HG02759 (cell line): ENCODE measurements at regions not wholly inside any gene's neighbourhood (a gene's known extent, or its start where the extent isn't known, plus 50 kb on each side); places are given as distances from the start of the nearest gene placed in this dataset.
"Not testable (repeated sequence)": the region's sequence is repeated elsewhere in the genome, so short reads cannot be mapped to it uniquely, and the experiment has no call there.

ENCODE experiments used
- ATAC-seq: cut with Tn5 transposase; IDR thresholded peaks from one replicate; pipeline ENCODE4 v1.9.1; 2021; ENCODE audit warnings: mild to moderate bottlenecking, moderate library complexity; ENCODE audit not compliant: unreplicated experiment

- ATAC-seq: no peak
Observed at GRCh38 chr13:30072818-30073186, 222.4 kb upstream of the UBL3 start.

GRCh38 chr13:30071969-30072817 lies 221.8 kb upstream of the UBL3 start:
- no peak for ATAC-seq

GRCh38 chr13:30065181-30065580 lies 214.8 kb upstream of the UBL3 start:
- ATAC-seq: no peak

DNA sequence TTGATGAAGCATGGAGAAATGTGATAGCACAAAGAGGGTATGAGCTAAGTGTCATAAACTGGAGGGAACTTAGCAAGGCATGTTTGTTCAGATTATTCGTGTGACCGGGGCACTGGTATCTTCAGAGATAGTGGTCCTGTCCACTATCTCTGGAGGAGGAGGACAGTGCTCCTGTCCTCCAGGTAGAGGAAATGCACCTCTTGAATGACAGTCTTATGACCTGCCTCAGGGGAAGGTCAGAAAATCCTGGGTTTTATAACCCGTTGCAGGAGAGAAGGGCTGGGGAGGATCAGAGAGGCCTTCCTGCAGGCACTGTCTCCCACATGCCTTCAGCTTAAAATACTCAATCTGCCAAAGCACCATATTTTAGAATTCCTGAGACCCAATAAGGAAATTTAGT lies 213.5 kb upstream of the UBL3 start:
- ATAC-seq: no peak

DNA sequence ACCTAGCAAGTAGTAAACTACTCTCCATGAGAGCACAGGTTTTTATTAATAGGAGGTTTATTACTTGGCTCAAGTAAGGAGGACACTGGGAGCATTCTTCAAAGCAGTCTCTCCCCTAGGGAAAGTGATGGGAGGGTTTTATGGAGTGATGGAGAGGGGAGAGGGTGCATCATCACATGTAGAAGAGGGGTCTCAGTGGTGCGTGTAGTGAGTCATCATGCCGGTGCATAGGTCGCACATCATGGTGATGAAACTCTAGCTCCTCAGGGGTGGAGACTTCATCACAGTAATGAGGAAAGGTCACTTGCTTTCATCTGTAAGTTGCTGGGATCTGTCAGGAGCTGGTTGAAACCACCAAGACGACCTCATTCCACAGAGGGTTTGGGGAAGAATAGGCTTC lies 210.8 kb upstream of the UBL3 start:
- no peak for ATAC-seq

DNA sequence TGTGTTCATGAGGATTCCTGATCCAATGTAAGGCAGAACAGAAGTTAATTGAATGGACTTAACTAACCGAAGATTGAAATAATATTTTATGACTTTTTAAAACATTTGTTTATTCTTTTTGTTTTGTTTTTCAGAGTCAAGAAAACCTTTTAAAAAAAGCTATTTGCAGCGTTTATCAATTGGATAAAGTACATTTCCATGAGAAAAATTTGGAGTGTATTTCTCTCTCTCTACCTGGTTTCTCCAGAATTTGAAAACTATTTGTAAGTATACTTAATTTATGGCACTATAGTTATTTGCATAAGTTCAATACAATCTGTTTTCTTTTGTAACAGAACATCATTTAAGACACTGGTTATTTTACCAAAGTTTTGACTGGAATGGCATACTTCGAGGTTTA lies 208.0 kb upstream of the UBL3 start:
- ATAC-seq: no peak

- ATAC-seq: not testable (repeated sequence)
Observed at GRCh38 chr13:30054546-30054945, 204.1 kb upstream of the UBL3 start.

DNA sequence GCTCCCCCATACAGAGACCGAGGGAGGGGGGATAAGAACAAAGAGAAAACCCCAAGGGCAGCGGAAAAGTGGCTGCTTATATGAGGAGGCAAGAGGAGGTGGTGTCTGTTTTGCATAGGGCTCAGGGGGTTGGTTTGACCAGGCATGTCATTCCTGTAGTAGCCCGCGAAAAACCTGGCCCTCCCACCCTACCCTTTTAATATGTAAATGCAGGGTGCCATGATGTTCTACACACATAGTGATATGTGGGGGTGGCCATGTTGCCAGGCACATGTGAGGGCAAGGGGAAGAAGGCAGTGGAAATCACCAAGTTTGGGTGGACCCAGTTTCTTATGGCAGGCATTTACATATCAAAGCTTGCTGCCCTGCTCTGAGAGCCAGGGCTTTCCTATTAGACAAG lies 203.5 kb upstream of the UBL3 start:
- no peak for ATAC-seq

GRCh38 chr13:30052120-30052519 lies 201.7 kb upstream of the UBL3 start:
- no peak for ATAC-seq

DNA sequence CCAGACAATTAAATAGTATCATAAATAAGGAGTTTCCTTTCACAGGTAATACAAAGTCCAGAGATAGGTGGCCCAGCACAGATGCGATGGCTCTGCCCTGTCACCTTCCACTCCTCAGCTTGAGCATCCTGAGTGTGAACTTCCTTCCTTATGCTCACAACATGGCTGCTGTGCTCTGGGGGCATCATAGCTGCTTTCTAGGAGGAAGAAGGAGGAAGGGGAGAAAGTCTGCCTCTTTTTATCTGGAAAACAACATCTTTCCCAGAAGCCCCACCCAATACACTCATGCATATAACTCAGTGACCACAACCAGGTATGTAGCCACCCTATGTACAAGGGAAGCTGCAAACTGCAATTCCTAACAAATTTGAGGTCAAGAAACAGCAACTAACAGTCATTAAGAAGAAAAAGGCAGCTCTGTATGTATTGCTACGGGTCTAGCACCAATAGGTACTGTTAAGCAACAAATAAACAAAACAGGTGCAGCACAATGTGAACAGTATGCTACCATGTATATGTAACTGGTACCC lies 201.2 kb upstream of the UBL3 start:
- no peak for ATAC-seq

DNA sequence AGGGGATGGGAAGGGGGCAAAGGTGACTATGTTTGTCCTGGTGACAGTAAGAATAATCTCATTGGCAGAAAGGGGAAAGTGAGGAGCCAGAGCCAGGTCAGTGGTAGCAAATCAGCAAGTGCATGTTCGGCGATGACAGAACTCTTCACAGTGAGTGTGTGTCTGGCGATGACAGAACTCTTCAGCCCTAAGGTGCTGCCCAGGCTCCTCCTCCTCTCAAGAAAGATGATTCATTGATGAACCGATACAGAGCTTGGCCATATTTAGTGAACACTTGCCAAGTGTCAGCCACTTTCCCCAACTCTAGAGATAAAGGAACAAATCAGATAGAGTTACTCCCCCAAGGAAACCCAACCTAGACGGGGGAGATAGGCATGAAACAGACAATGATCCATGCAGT lies 199.3 kb upstream of the UBL3 start:
- ATAC-seq: no peak

- ATAC-seq: no peak
Observed at GRCh38 chr13:30047154-30047874, 196.9 kb upstream of the UBL3 start.

DNA sequence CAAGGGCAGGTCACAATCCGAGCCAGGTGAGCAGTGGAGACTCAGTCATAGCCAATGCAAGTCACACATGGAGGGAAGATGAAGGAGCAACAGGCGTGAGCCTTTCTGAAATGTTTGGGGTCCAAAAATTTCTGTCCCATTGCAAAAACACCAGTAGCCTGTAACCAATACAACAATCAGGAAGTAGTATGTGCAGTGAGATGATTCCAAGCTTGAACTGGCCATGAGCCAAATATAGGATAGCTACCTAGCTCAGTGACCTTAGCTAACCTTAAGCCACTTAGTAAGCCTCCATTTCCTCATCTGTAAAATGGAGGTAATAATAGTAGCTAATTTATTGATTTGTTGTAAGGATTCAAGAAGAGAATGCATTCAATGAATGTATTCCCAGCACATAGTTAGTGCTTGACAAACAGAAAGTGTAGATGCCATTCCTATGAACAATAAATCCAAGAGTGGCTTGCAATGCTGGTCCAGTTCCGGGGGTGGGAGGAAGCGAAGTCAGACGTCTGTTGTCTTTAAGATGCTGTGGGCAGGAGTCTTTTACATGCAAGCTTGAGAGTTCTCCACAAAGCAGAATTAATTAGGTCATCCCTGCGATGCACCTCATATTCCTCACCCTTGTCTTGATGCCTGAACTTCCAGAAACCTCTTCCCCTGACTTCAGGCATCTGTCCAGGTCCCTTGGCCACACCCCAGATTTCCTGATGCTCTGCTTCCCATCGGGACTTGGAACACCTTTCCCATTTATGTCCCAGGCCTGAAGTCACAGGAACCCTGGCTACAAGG lies 195.7 kb upstream of the UBL3 start:
- no peak for ATAC-seq

DNA sequence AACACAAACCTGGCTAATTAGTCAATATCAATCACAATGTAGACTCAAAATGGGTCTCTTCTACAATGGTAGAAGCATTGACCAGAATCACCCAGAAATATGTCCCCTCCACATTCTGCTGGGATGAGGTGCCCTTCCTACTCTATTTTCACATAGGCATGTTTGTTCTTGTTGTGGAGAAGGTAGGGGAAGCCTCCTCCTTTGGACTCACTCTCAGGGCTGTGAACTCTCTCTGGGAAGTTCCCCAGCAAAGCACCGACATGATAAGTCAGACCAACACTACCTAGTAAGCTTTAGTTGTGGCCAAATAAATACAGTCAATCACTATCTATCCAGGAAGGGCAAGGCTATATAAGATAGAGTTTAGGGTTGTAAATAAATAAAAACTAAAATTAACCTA lies 194.5 kb upstream of the UBL3 start:
- ATAC-seq: no peak

DNA sequence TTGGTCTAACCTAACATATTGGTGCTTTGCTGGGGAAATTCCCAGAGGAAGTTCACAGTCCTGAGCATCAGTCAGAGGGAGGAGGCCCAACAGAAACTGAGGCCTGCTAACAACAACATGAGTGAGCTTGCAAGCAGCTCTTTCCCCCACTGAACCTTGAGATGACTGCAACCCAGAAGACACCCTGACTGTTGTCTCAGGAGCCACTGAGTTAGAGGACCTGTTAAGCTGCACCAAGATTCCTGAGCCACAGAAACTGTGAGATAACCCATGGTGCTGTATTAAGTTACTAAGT lies 193.2 kb upstream of the UBL3 start:
- ATAC-seq: no peak

DNA sequence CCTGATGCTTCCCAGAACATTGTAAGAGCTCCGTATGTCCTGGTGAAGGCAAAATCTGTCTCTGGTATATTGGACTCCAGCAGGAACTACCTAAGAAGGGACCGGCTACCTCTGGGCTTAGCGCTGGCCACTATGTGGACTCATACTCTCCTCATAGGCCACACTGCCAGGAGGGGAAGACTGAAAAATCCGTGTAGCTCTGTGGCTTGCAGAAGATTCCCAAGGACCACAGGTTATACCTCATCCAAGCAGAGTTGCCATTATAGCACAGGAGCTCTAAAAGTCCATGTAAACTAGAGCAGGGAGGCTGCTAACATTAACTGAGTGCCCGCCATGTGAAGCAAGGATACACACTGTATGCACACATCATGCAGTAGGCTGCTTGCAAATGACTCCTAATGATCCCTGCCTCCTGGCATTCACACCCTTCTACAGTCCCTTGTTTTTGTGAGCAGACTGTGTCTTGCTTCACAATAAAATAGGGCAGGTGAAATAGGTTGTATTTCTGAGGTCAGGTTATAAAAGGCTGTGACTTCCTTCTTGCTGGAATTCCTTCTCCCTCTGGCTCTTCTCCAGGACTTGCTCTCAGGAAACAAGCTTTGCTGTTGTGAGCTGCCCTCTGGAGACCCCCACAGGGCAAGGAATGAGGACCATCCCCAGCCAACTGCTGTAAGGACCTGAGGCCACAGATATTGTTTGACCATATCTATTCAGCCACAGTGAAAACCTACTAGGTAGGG lies 192.6 kb upstream of the UBL3 start:
- ATAC-seq: no peak

DNA sequence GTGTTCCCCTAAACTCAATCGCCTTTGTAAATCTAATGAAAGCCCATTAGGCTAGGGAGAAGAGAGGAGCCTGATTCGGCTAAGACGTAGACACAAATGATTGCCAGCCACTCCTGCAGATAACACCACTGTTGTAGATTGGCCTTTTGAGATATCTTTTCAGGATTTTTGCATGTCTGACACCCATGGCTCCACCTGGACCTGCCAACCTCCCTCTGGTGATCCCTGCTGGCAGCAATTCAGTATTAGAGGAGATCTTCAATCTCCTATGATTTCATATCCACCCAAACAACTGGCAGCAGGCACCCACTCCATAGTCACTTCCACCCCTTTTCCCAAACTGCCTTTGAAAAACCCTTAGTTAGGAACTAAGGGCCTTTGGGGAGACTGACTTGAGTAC lies 191.9 kb upstream of the UBL3 start:
- no peak for ATAC-seq

GRCh38 chr13:30039511-30039911 lies 189.1 kb upstream of the UBL3 start:
- ATAC-seq: no peak

- ATAC-seq: no peak
Observed at GRCh38 chr13:30038884-30039283, 188.5 kb upstream of the UBL3 start.

GRCh38 chr13:30037766-30038165 lies 187.3 kb upstream of the UBL3 start:
- ATAC-seq: no peak

- ATAC-seq: no peak
Observed at GRCh38 chr13:30037306-30037705, 186.9 kb upstream of the UBL3 start.
